Esophagus squamous epithelium (tissue), 4 donors: ENCODE measurements at regions not wholly inside any gene's neighbourhood (a gene's known extent, or its start where the extent isn't known, plus 50 kb on each side); places are given as distances from the start of the nearest gene placed in this dataset.

ENCODE experiments used
- POLR2A ChIP-seq, 4 donors: fragments of 450-650 bp; IDR thresholded peaks; one replicate each; pipeline ENCODE4 v1.6.1; 2017; ENCODE audit warnings: antibody characterized with exemption in 4 of 4, mild to moderate bottlenecking in 4 of 4, moderate library complexity in 3 of 4
- TF ChIP-seq, protein P1 (sequence below), 6 experiments: fragments of 450-650 bp in 4 of 6; fragments of 200-600 bp in 2 of 6; sonication (generic) in 2 of 6; IDR thresholded peaks; one replicate each; pipeline ENCODE4 v1.5.1; 2016 to 2019; ENCODE audit warnings: antibody characterized with exemption in 6 of 6, mild to moderate bottlenecking in 4 of 6, moderate library complexity in 4 of 6

DNA sequence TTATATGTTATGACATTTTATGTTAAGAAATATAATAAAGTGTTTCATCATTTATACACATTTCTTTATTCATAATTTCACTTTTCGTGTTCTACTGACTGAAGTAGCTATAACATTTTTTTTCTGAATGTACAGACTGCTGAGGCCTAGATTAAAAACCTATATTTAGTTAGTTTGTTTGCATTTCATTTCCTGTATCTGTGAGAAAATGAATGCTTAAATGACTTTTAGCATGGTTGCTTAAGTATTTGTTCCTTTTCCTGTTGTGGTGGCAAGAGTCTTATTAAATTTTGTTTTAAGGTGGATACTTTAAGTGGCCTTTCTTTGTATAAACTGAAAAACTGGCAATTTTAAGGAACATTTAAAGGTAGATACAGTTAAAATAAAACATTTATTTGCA is 779.7 kb upstream of the MAN1A1 start:
- TF ChIP-seq POLR2A (IDR thresholded peaks at IDR 0.05) = no peak
- TF ChIP-seq, protein P1, sequence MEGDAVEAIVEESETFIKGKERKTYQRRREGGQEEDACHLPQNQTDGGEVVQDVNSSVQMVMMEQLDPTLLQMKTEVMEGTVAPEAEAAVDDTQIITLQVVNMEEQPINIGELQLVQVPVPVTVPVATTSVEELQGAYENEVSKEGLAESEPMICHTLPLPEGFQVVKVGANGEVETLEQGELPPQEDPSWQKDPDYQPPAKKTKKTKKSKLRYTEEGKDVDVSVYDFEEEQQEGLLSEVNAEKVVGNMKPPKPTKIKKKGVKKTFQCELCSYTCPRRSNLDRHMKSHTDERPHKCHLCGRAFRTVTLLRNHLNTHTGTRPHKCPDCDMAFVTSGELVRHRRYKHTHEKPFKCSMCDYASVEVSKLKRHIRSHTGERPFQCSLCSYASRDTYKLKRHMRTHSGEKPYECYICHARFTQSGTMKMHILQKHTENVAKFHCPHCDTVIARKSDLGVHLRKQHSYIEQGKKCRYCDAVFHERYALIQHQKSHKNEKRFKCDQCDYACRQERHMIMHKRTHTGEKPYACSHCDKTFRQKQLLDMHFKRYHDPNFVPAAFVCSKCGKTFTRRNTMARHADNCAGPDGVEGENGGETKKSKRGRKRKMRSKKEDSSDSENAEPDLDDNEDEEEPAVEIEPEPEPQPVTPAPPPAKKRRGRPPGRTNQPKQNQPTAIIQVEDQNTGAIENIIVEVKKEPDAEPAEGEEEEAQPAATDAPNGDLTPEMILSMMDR (IDR thresholded peaks at IDR 0.05) = no peak
